HG02571 (cell line): ENCODE measurements at regions not wholly inside any gene's neighbourhood (a gene's known extent, or its start where the extent isn't known, plus 50 kb on each side); places are given as distances from the start of the nearest gene placed in this dataset.
A peak's percentile ranks its signal among the peaks of the same experiment; 100 is the strongest.
"Not testable (repeated sequence)": the region's sequence is repeated elsewhere in the genome, so short reads cannot be mapped to it uniquely, and the experiment has no call there.

Experiments used
- ATAC-seq: cut with Tn5 transposase; IDR thresholded peaks from one replicate; pipeline ENCODE4 v1.9.1; 2021; ENCODE audit warnings: mild to moderate bottlenecking, moderate library complexity; ENCODE audit not compliant: unreplicated experiment

DNA sequence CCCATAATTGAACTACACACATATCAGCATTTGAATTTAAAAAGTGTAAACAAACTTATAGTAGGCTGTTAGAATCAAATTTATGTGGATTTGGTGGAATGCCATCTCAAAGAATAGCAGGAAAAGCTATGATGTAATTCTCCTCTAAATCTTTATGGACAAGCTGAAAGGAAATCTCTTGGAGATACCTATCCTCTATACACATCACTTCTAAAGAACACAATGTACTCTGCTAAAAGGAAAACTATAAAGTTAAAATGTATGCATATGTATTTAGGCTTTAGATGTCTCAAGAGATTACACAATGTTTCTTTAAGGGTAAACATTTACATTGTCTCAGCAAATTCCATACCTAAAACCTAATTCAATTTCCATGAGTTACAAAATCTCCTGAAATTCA is 323.3 kb downstream of the CRPPA start:
- ATAC-seq = no peak

DNA sequence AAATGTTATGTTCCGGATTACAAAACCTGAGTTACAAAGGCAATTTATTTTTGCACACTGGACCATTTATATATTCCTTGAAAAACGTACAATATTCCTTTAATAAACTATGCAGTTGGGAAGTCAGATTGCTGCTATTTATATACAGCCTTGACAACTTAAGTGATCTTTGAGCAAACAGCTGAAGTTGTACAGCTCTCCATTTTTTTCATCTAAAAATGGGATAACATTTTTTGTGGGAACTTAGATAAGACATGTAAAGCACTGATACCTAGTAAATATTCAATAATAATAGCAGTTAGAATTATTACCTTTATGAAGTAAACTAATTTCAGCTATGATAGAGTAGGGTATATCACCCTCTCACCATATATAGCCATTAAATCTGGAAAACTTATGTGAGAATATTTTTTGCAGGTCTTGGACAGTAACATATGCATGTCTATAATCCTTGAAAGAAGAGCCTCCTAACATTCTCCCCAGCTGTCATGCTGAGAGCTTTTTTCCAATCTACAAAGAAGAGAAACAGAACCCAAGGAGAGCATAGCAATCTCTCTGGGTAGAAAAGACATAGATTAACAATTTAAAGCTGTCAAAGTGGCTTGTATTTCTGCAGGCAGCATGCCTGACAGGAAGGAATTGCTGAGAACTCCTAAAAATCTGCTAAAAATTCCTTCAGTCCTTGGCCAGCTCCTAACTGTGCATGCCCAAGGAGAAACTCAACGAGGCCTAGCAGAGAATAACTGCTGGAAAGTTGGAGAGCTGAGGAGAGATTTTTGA is 326.0 kb downstream of the CRPPA start:
- ATAC-seq = no peak

DNA sequence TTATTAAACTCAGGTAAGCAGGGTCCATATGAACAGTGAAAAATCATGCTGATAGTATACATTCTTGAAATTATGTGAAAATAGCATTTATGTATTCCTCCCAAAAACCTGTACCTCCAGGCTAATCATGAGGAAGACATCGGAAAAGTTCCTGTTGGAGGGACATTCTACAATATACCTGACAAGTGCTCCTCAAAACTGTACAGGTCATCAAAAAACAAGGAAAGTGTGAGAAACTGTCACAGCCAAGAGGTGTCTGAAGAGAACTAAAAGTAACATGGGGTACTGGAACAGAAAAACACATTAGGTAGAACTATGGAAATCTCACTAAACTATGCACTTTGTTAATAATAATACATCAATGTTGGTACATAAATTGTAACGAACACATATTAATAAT is 326.7 kb downstream of the CRPPA start:
- no peak for ATAC-seq

DNA sequence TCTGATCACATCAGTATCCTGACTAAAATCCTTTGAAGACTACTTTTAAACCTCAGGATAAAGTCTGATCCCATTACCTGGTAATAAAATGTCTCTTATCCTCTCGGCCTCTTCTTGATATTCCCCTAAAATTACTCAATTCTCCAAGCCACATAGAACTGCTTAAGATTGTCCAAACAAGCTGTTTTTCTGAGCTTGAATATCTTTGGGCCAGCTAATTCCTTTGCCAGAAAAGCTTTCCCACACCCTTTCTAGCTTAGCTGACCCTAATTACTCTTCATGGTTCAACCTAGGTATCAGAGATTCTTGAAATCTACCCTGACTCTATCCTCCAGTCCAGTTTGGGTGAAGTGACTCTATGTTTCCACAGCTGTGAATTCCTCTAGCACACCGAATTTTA is 328.6 kb downstream of the CRPPA start:
- ATAC-seq = no peak

DNA sequence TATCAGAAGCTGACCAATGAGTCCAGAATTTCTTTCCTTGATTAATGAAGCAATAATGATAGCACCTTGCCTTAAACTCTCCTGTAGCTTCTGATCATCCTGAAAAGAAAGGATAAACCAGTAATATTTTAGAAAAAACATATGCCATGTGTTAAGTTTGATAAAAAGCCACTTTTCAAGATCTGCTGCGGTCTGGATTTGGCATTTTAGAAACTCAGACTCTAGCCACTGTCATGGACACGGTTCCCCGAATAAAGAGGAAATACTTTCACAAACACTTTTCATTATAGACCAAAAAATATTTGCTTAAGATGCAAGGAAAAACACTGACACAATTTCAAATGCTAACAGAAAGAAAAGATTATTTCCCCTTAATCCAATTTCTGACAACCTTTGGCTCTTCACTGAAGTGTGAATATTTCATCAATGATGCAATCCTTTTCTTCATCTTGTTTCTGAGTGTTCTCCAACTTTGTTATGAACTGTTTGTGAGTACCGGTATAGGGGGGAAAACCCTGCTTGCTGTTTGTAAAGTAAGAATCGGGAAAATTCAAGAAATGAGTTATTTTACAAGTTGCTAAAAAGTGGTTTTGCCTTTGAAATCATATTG is 329.5 kb downstream of the CRPPA start:
- ATAC-seq = no peak

DNA sequence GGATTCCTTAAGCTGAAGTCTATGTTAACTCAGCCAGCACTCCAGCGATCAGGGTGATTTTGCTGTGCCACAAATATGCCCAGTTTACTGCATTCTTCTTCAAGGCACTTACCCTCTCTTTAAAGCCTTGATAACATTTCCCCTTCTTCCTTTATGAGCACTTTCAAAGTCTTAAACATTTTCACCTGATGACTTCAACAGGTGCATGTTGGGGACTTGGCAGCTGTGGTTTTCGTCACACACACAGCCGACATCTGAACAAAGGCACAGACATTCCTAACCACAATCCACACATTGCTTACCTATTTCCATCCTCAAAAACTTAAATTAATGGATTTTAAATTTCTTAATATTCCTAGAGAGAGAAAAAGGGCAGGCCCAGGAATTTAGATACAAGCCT is 331.5 kb downstream of the CRPPA start:
- no peak for ATAC-seq

DNA sequence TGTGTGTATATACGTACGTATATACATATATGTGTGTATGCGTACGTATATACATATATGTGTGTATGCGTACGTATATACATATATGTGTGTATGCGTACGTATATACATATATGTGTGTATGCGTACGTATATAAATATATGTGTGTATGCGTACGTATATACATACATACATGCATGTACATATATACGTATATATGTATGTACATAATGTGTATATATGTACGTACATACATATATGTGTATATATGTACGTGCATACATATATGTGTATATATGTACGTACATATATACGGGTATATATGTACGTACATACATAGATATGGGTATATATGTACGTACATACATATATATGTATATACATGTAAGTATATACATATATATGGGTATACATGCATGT is 332.1 kb downstream of the CRPPA start:
- ATAC-seq = no peak

DNA sequence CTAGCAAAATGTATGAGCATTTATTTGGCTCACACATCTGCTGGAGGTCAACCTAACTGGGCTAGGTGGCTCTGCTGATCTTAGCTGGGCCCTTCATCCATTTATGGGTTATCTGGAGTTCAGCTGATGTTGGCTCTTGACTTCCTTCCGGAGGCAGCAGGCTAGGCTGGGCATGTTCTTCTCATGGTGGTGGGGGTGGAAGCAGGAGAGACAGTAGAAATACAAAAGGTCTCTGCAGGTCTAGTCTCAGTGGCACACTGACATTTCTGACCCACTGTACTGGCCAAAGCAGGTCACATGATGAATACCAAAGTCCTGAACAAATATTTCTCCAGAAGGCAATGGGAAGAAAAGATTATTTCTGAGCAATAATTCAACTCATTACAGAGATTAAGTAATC is 334.6 kb downstream of the CRPPA start:
- no peak for ATAC-seq

DNA sequence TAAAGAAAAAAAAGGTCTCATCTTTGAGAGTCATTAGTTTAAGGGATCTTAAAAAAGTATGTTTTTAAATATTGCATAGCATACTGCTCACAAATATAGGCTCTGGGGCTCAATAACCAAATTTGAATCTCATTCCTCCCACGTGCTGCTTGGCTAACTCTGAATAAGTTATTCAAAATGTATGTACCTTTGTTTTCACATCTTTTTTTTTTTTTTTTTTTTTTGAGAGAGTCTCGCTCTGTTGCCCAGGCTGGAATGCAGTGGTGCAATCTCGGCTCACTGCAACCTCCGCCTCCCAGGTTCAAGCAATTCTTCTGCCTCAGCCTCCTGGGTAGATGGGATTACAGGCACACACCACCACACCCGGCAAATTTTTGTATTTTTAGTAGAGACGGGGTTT is 335.6 kb downstream of the CRPPA start:
- not testable (repeated sequence) for ATAC-seq

DNA sequence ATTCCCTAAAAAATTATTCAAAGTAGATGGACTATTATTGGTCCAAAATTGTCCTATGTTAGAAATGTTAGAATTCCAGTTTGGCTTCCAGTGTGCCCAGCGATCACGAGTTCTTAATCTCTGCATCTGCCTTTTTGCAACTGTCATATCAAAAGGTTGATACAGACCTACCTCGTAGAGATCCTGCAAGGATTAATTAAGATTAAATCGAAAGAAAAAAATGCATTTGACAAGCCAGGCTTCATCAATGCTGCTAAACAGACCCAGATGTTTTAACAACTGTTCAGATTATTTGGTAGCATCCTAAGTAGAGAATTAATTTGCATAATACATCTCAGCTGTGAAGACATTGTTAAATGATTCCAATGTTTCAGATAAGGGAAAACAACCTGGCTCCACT is 336.5 kb downstream of the CRPPA start:
- ATAC-seq = no peak

DNA sequence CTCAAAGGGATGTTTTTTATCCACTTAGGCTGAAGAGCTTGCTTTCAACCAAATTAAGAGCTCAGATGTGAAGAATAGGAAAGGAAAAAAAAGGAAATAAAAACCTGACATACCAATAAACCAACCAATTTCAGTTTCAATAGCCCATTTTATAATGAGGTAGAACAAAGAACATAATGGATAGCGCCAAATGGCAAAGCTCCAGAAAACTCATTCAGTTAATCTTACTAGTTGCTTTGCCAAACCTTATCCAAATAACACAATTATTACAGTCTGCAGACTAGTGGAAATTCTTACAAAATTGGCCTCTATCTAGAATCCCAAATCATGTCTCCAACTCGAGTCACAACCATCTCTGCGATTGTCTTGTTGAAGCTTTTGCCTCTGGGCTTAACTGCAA is 337.0 kb downstream of the CRPPA start:
- no peak for ATAC-seq

DNA sequence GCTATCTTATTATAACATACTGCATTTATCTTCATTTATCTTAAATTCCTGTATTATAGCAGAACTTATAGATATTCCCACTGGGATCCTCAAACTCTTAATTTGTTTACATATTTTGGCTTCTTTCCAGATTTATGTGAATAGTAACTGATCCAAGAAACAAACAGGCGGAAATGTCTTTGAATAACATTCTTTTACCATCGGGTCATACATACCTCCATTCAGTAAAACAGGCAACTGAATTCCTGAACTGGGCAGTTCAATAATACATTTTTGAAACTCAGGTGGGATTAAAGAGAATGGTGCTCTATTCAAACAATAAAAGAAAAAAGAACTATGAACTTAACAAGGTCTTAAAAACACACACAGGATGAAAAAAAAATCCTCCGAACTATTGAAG is 337.4 kb downstream of the CRPPA start:
- no peak for ATAC-seq

DNA sequence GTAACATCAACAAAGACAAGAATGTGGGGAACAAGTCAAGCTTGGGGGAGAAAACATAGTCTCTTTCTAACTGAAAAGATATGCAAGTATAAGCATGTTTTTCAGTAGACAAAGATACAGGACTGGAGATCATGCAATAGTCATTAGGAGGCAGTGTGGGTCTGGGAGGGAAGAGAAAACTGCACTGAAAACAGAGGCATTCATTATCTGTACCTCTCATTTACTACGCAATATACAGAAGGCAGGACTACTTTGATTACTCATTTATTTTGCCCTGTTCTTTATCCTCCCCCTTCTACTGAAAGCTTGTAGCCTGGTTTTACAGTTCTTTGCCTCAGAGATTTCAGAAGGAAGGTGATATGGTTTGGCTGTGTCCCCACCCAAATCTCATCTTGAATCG is 341.2 kb downstream of the CRPPA start:
- no peak for ATAC-seq

DNA sequence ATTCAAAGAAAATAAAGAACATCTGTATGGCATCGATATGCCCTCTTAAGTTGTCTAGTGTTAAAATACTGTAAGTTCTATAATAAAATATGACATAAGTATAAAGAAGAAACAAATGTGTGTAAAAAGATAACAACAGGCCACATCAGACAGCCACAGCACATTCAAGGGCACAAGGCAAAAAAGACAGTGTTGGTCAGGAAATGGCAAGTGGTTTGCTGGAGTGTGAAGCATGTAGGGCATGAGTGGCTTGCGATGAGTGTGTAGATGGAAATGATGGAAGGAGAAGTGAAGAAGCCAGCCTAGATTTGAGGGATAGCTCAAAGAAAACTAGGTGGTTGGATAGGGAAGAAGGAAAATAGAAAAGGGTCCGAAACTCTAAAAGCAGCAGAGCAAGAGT is 341.6 kb downstream of the CRPPA start:
- no peak for ATAC-seq

DNA sequence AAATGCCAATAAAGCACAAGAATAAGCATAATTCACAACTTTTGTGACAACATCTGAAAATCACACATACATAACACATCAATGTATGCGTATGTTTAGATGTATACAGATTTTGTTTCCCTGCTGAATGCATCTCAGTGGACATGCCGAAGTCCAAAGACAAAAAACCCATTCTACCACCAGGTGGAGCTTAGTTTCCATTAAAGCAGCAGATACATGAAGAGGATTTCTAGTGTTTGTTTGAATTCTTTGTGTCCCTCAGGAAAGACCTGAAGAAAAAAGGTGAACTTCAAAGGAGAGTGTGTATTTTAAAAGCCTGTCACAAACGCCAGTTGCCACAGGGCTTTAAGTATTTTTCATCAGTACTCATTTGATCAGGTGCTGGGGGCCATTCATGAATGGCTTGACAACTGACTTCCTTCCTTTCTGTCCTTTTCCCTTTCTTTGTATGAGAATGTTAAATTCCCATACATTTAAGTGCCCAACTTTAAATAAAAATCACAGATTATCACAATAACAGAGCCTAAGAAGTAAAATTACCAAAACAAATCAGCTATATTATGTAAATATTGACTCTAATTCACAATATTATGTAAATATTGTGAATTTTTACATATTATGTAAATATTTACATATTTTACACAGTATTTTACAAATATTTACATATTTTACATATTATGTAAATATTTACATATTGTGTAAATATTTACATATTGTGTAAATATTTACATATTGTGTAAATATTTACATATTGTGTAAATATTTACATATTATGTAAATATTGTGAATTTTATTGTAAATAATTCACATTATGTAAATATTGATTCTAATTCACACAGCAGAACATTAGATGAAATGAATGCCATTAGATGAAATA is 343.0 kb downstream of the CRPPA start:
- peak; percentile 54 for ATAC-seq

DNA sequence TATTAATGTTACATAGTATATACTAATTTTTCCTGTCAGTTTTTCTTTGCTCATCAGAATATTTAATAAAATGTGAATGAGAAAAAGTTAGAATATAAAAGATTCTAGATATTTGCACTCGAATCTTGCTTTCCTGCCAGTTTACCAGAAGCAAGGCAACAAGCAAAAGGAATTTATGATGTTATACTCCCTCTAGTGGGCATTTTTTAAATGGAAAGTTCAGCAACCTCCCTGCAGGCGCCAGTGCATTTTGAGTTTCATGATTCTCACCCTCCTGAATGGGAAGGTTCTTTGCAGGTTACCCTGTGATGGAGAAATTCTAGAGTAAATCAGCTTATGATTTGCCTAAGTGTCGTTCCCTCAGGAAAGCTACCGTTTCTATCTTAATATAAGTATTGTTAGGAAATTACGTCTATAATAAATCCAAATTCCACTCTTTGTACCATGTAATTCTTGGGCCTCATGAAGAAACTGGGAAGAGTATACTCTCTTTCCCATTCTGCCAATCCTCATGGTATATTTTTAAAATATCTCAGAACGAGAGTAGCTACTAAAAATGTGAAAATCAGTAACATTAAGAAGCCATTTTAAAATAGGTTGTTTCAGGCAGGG is 350.0 kb downstream of the CRPPA start:
- peak; percentile 71 for ATAC-seq

DNA sequence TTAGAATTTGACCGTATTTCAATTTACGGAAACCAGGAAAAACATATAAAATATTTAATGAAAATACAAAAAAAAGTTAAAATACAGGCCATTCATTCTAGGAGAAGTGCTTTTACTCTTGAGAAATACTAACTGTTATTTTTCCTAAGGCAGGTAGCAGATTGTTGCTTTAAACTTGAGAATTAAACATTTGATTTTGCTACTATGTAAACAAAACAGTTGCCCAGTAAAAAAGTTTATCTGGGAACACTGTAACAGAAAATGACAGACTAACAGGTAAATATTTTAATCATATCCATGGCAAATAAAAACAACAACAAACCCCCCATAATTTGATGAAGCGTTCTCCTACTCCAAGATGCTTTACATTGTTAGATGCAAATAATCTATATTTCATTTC is 350.5 kb downstream of the CRPPA start:
- no peak for ATAC-seq

DNA sequence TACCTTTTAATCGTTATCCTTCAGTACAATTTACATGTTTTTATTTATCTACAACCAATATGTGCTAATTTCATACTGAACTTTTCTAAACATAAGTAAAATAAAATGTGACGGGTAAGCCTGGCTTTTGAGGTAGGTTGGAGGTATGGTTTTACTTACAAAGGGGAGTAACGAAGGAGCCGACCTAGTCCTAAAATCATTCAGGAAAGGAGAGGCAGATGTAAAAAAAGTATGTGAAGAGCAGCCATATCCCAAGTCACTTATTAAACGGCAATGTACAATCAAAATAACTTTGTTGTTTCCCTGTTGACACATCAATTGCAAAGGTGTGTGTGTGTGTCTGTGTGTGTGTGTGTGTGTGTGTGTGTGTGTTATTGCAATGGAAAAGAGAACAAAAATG is 351.3 kb downstream of the CRPPA start:
- ATAC-seq = no peak

DNA sequence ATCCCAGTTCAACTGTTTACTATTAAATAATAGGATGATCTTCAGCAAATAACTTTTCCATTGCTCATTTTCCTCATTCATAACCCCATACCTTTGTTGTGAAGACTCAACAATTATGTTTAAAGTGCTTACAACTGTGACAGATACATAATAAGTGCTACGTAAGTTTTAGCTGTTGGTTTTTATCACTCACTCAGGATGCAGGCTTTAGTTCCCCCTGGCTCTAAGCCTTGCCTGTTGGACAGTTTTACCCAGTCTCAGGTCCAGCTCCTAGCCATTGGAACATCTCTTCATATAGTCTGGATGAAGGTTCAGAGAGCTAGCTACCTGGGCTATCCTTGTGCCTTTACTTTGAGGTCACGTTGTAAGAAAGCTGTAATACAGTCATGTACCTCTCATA is 353.2 kb downstream of the CRPPA start:
- no peak for ATAC-seq

DNA sequence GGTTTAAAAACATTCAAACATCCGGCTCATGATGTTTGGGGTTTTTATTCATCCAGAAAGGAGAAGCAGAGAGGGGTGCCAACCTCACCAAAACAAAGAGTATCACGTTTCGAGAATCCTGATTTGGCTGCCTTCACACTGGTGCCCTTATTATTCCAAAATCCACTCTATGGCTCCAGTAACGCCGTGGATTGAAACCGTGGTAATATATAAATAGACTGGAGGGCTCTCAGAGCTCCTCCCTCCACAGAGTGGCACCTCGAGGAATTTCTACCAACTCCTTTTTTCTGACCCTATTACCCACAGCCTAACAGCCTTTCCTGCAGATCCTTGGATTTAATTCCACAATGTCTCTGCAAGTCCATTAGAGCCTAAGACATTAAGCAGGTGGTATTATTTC is 353.6 kb downstream of the CRPPA start:
- no peak for ATAC-seq

DNA sequence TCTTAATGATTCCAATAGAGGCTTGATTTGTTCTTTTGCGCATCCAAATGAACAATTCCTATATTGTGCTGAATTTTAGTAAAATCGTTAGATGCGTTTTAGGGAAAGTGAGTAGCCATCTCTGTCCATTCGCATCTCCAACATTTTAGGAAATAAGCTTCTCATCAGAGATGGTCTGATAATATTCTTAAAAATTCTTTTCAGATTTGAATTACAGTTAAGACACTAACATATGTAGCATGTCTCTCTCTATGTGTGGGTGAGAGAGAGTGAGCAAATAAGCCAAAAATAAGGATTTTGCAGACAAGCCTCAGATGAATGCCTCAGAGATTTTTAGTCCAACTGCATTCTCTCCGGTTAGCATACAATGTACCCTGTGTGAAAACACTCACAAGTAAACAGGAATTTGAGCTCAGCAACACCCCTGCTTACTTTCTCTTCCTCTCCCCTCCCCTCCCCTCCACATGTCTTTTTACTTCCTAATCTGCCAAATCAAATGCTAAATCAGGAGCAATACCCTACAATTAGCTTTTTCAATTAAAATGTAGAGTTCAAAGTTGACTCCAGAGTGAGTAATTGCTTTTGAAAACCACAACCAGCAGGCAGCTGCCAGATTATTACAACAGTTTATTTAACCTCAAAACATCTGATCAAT is 354.4 kb downstream of the CRPPA start:
- ATAC-seq = no peak
